ENCODE measurements at regions not wholly inside any gene's neighbourhood (a gene's known extent, or its start where the extent isn't known, plus 50 kb on each side); places are given as distances from the start of the nearest gene placed in this dataset.

- H4K91ac ChIP-seq (ENCODE audit: low read depth, low read length, poor library complexity), result no peak overlapping the region
- no peak overlapping the region for H2BK5ac ChIP-seq (ENCODE audit: low read length)
- H2BK12ac ChIP-seq (ENCODE audit: low read length), result no peak overlapping the region
- no peak overlapping the region for H2AK5ac ChIP-seq (ENCODE audit: low read depth, low read length)
- H3K23ac ChIP-seq (ENCODE audit: low read depth, low read length, poor library complexity), result no peak overlapping the region
- H3K79me1 ChIP-seq (ENCODE audit: low read depth, low read length), result no peaks in the 10 kb centered on the region
- no peak for DNase-seq (ENCODE audit: low spot score)
- H4K8ac ChIP-seq (ENCODE audit: low read depth, low read length), result no peak overlapping the region
- H3K9ac ChIP-seq (ENCODE audit: low read depth, low read length, poor library complexity), result no peak overlapping the region
- no peak overlapping the region for H3K14ac ChIP-seq (ENCODE audit: low read length)
- no peak overlapping the region for H3K4me2 ChIP-seq (ENCODE audit: insufficient read depth, low read length, poor library complexity, severe bottlenecking)
- no peak overlapping the region for H2AFZ ChIP-seq (ENCODE audit: low read length)
- no peaks in the 10 kb centered on the region for H3K9me3 ChIP-seq (replicated peaks in 1 of 2; ENCODE audit: control insufficient read depth in 2 of 2, insufficient read depth in 1 of 2, low read depth in 1 of 2, low read length in 2 of 2)
- H3K27me3 ChIP-seq (ENCODE audit: control insufficient read depth in 3 of 3, insufficient read depth in 3 of 3, low read depth in 1 of 3, low read length in 3 of 3), result no peaks in the 10 kb centered on the region
- whole genome bisulfite sequencing, 2 donors (ENCODE audit: extremely low coverage in 2 of 2, insufficient read length in 2 of 2, insufficient replicate concordance in 1 of 2), result no CpG with 5 or more reads among the region's 5 CpGs
- H3K4me1 ChIP-seq (ENCODE audit: control insufficient read depth in 2 of 2, insufficient read depth in 1 of 2, low read depth in 1 of 2, low read length in 2 of 2), result no peaks in the 10 kb centered on the region
- no peak overlapping the region for H3K18ac ChIP-seq (ENCODE audit: low read length)
- no peak overlapping the region for H2BK15ac ChIP-seq (ENCODE audit: low read length)
- no peak overlapping the region for H3K4me3 ChIP-seq (ENCODE audit: low read length in 2 of 2)
- no peak overlapping the region for H3K4ac ChIP-seq (ENCODE audit: low read length)
- H3K27ac ChIP-seq (replicated peaks; ENCODE audit: low read length), result no peak overlapping the region
- no peak overlapping the region for H2BK120ac ChIP-seq (ENCODE audit: low read depth, low read length)
- no peaks in the 10 kb centered on the region for H3K36me3 ChIP-seq (replicated peaks in 1 of 2; ENCODE audit: control insufficient read depth in 2 of 2, insufficient read depth in 2 of 2, low read length in 2 of 2)
Observed at GRCh38 chr2:228848638-228849037, 422.4 kb downstream of the PID1 start.

DNA sequence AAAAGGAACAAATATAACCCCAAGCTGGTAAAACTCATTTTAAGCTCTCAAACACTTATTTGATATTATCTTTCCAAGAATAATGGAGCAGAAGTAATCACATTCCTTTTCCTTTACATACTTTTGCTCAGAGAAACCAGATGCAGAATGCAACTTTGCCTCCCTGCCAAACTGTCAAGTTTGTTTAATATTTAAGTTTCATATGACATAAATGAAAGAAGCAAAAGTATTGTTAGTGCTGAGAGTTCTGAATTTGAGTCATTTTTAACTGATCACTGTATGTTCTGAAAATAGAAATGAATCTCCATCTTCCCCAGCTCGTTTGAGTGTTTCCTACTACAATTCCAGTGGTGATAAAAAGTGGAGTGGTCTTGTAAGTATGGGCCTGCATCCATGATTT, 423.4 kb downstream of the PID1 start:
- H2AFZ ChIP-seq (ENCODE audit: low read length), result no peak overlapping the region
- H3K23ac ChIP-seq (ENCODE audit: low read depth, low read length, poor library complexity), result no peak overlapping the region
- H3K36me3 ChIP-seq (replicated peaks in 1 of 2; ENCODE audit: control insufficient read depth in 2 of 2, insufficient read depth in 2 of 2, low read length in 2 of 2), result no peaks in the 10 kb centered on the region
- H4K91ac ChIP-seq (ENCODE audit: low read depth, low read length, poor library complexity), result no peak overlapping the region
- no peak overlapping the region for H3K27ac ChIP-seq (replicated peaks; ENCODE audit: low read length)
- WGBS, 2 donors (ENCODE audit: extremely low coverage in 2 of 2, insufficient read length in 2 of 2, insufficient replicate concordance in 1 of 2), result no CpG with 5 or more reads among the region's 1 CpG
- H2BK5ac ChIP-seq (ENCODE audit: low read length), result no peak overlapping the region
- H3K79me1 ChIP-seq (ENCODE audit: low read depth, low read length), result no peaks in the 10 kb centered on the region
- H3K18ac ChIP-seq (ENCODE audit: low read length), result no peak overlapping the region
- H2BK12ac ChIP-seq (ENCODE audit: low read length), result no peak overlapping the region
- no peaks in the 10 kb centered on the region for H3K27me3 ChIP-seq (ENCODE audit: control insufficient read depth in 3 of 3, insufficient read depth in 3 of 3, low read depth in 1 of 3, low read length in 3 of 3)
- H2AK5ac ChIP-seq (ENCODE audit: low read depth, low read length), result no peak overlapping the region
- no peak overlapping the region for H3K9ac ChIP-seq (ENCODE audit: low read depth, low read length, poor library complexity)
- no peak overlapping the region for H2BK120ac ChIP-seq (ENCODE audit: low read depth, low read length)
- H3K4me2 ChIP-seq (ENCODE audit: insufficient read depth, low read length, poor library complexity, severe bottlenecking), result no peak overlapping the region
- H3K14ac ChIP-seq (ENCODE audit: low read length), result no peak overlapping the region
- no peak overlapping the region for H3K4me3 ChIP-seq (ENCODE audit: low read length in 2 of 2)
- H3K4ac ChIP-seq (ENCODE audit: low read length), result no peak overlapping the region
- no peak overlapping the region for H4K8ac ChIP-seq (ENCODE audit: low read depth, low read length)
- H3K4me1 ChIP-seq (ENCODE audit: control insufficient read depth in 2 of 2, insufficient read depth in 1 of 2, low read depth in 1 of 2, low read length in 2 of 2), result no peaks in the 10 kb centered on the region
- H2BK15ac ChIP-seq (ENCODE audit: low read length), result no peak overlapping the region
- H3K9me3 ChIP-seq (replicated peaks in 1 of 2; ENCODE audit: control insufficient read depth in 2 of 2, insufficient read depth in 1 of 2, low read depth in 1 of 2, low read length in 2 of 2), result no peaks in the 10 kb centered on the region
- no peak for DNase-seq (ENCODE audit: low spot score)

DNA sequence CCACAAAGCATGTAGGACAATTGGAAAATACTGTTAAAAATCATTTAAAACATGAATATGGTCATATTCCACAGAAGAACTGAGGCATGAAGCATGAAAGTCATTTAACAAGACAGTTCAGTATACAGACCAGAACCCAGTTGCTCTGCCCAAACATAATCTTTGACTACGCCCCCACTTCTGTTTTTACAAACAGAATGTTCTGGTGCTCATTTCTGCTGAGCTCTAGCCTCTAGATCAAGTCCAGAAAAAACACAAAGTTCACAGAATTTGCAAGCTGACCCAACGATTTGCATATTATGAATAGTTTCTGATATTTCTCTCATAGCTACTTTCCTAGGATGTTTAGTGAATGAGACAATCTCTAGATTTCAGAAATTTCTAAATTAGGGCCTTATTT, 424.9 kb downstream of the PID1 start:
- no peak overlapping the region for H3K9ac ChIP-seq (ENCODE audit: low read depth, low read length, poor library complexity)
- H4K8ac ChIP-seq (ENCODE audit: low read depth, low read length), result no peak overlapping the region
- no peaks in the 10 kb centered on the region for H3K4me1 ChIP-seq (ENCODE audit: control insufficient read depth in 2 of 2, insufficient read depth in 1 of 2, low read depth in 1 of 2, low read length in 2 of 2)
- no peaks in the 10 kb centered on the region for H3K36me3 ChIP-seq (replicated peaks in 1 of 2; ENCODE audit: control insufficient read depth in 2 of 2, insufficient read depth in 2 of 2, low read length in 2 of 2)
- H2BK12ac ChIP-seq (ENCODE audit: low read length), result no peak overlapping the region
- no peak overlapping the region for H2BK120ac ChIP-seq (ENCODE audit: low read depth, low read length)
- no peaks in the 10 kb centered on the region for H3K9me3 ChIP-seq (replicated peaks in 1 of 2; ENCODE audit: control insufficient read depth in 2 of 2, insufficient read depth in 1 of 2, low read depth in 1 of 2, low read length in 2 of 2)
- no peak overlapping the region for H3K4me3 ChIP-seq (ENCODE audit: low read length in 2 of 2)
- no peak overlapping the region for H3K4me2 ChIP-seq (ENCODE audit: insufficient read depth, low read length, poor library complexity, severe bottlenecking)
- H3K4ac ChIP-seq (ENCODE audit: low read length), result no peak overlapping the region
- H3K18ac ChIP-seq (ENCODE audit: low read length), result no peak overlapping the region
- H2AK5ac ChIP-seq (ENCODE audit: low read depth, low read length), result no peak overlapping the region
- H4K91ac ChIP-seq (ENCODE audit: low read depth, low read length, poor library complexity), result no peak overlapping the region
- no peak overlapping the region for H3K27ac ChIP-seq (replicated peaks; ENCODE audit: low read length)
- WGBS, 2 donors (ENCODE audit: extremely low coverage in 2 of 2, insufficient read length in 2 of 2, insufficient replicate concordance in 1 of 2), result no CpG with 5 or more reads among the region's 2 CpGs
- H2AFZ ChIP-seq (ENCODE audit: low read length), result no peak overlapping the region
- H2BK15ac ChIP-seq (ENCODE audit: low read length), result no peak overlapping the region
- no peak overlapping the region for H3K14ac ChIP-seq (ENCODE audit: low read length)
- no peak for DNase-seq (ENCODE audit: low spot score)
- no peak overlapping the region for H2BK5ac ChIP-seq (ENCODE audit: low read length)
- no peaks in the 10 kb centered on the region for H3K27me3 ChIP-seq (ENCODE audit: control insufficient read depth in 3 of 3, insufficient read depth in 3 of 3, low read depth in 1 of 3, low read length in 3 of 3)
- no peak overlapping the region for H3K23ac ChIP-seq (ENCODE audit: low read depth, low read length, poor library complexity)
- no peaks in the 10 kb centered on the region for H3K79me1 ChIP-seq (ENCODE audit: low read depth, low read length)

GRCh38 chr2:228845162-228845925, 425.7 kb downstream of the PID1 start:
- Histone ChIP-seq H3K9ac (ENCODE audit: low read depth, low read length, poor library complexity) (no peak overlapping the region), H3K9me3 (replicated peaks in 1 of 2; ENCODE audit: control insufficient read depth in 2 of 2, insufficient read depth in 1 of 2, low read depth in 1 of 2, low read length in 2 of 2) (no peaks in the 10 kb centered on the region), H2AK5ac (ENCODE audit: low read depth, low read length) (no peak overlapping the region), H3K36me3 (replicated peaks in 1 of 2; ENCODE audit: control insufficient read depth in 2 of 2, insufficient read depth in 2 of 2, low read length in 2 of 2) (no peaks in the 10 kb centered on the region), H3K4me1 (ENCODE audit: control insufficient read depth in 2 of 2, insufficient read depth in 1 of 2, low read depth in 1 of 2, low read length in 2 of 2) (no peaks in the 10 kb centered on the region), H2BK120ac (ENCODE audit: low read depth, low read length) (no peak overlapping the region), H3K14ac (ENCODE audit: low read length) (no peak overlapping the region), H3K4me3 (ENCODE audit: low read length in 2 of 2) (no peak overlapping the region), H4K91ac (ENCODE audit: low read depth, low read length, poor library complexity) (no peak overlapping the region), H3K4ac (ENCODE audit: low read length) (no peak overlapping the region), H3K27me3 (ENCODE audit: control insufficient read depth in 3 of 3, insufficient read depth in 3 of 3, low read depth in 1 of 3, low read length in 3 of 3) (no peaks in the 10 kb centered on the region), H2BK12ac (ENCODE audit: low read length) (no peak overlapping the region), H2BK15ac (ENCODE audit: low read length) (no peak overlapping the region), H4K8ac (ENCODE audit: low read depth, low read length) (no peak overlapping the region), H2AFZ (ENCODE audit: low read length) (no peak overlapping the region), H3K23ac (ENCODE audit: low read depth, low read length, poor library complexity) (no peak overlapping the region), H3K18ac (ENCODE audit: low read length) (no peak overlapping the region), H3K4me2 (ENCODE audit: insufficient read depth, low read length, poor library complexity, severe bottlenecking) (no peak overlapping the region), H3K79me1 (ENCODE audit: low read depth, low read length) (no peaks in the 10 kb centered on the region), H2BK5ac (ENCODE audit: low read length) (no peak overlapping the region), H3K27ac (replicated peaks; ENCODE audit: low read length) (no peak overlapping the region)
- DNase-seq (ENCODE audit: low spot score), result no peak
- WGBS, 2 donors (ENCODE audit: extremely low coverage in 2 of 2, insufficient read length in 2 of 2, insufficient replicate concordance in 1 of 2), result no CpG with 5 or more reads among the region's 3 CpGs

Measured in neuronal stem cell (in vitro differentiated cells).